ENCODE measurements at regions not wholly inside any gene's neighbourhood (a gene's known extent, or its start where the extent isn't known, plus 50 kb on each side); places are given as distances from the start of the nearest gene placed in this dataset.

GRCh38 chr2:156812496-156812895 is 376.3 kb downstream of the GPD2 start:
- no peak for TF ChIP-seq CTCF (IDR thresholded peaks at IDR 0.05; ENCODE audit: low read depth, low read length)
- no peak for TF ChIP-seq EZH2phosphoT487 (IDR thresholded peaks at IDR 0.05; ENCODE audit: low read depth)
